SK-N-SH (cell line): ENCODE measurements at regions not wholly inside any gene's neighbourhood (a gene's known extent, or its start where the extent isn't known, plus 50 kb on each side); places are given as distances from the start of the nearest gene placed in this dataset.

ENCODE experiments used
- CTCF ChIA-PET: fragments of 300-600, 350-600 bp; formaldehyde crosslinking; extraction: SDS; loops from one replicate; lab custom pipeline; 2021; lab: Yijun Ruan, JAX
- POLR2A ChIA-PET: fragments of 350-600 bp; sonication (Branson Sonifier 250); formaldehyde crosslinking; extraction: SDS; loops from one replicate; lab custom pipeline; 2020; ENCODE audit warnings: antibody characterized with exemption, inconsistent platforms; lab: Yijun Ruan, JAX
- DNase-seq: peaks from one replicate; pipeline ENCODE4 v3.0.0; 2012
- H2AFZ ChIP-seq: fragments of 200-600 bp; sonication (generic); 2 replicates; pipeline ENCODE4 v1.8.1; 2016; ENCODE audit warnings: antibody characterized with exemption, mild to moderate bottlenecking, low read depth
- H3F3A ChIP-seq: fragments of 200-600 bp; sonication (generic); replicated peaks from 2 replicates; pipeline ENCODE3; 2016; ENCODE audit warnings: antibody characterized with exemption, mild to moderate bottlenecking; ENCODE audit not compliant: insufficient read depth
- H3K27ac ChIP-seq, 2 experiments: fragments of 200-500 bp in 1 of 2; fragments of 200-600 bp in 1 of 2; sonication (Bioruptor generic) in 1 of 2; sonication (generic), shearing (Covaris generic) in 1 of 2; 2 replicates each; pipeline versions ENCODE4 v1.5.1 to v1.6.1; 2014 to 2016; ENCODE audit warnings: low read depth in 2 of 2, inconsistent platforms in 1 of 2, low read length in 1 of 2, mild to moderate bottlenecking in 1 of 2, mixed read lengths in 1 of 2
- H3K27me3 ChIP-seq: fragments of 200-600 bp; sonication (generic), shearing (Covaris generic); 2 replicates; pipeline ENCODE4 v1.6.1; 2016; ENCODE audit warnings: mixed run types; ENCODE audit not compliant: insufficient read depth
- H3K36me3 ChIP-seq, 2 experiments: fragments of 200-500 bp in 1 of 2; fragments of 200-600 bp in 1 of 2; sonication (Bioruptor generic) in 1 of 2; sonication (generic) in 1 of 2; replicated peaks in 1 of 2; 2 replicates each; pipeline versions ENCODE3 to v1.5.1; 2014 to 2016; ENCODE audit warnings: low read length in 1 of 2, mild to moderate bottlenecking in 1 of 2; ENCODE audit not compliant: insufficient read depth in 2 of 2, control insufficient read depth in 1 of 2
- H3K4me1 ChIP-seq, 2 experiments: fragments of 200-500 bp in 1 of 2; fragments of 200-600 bp in 1 of 2; sonication (Bioruptor generic) in 1 of 2; sonication (generic), shearing (Covaris generic) in 1 of 2; 2 replicates each; pipeline versions ENCODE4 v1.5.1 to v1.6.1; 2014 to 2016; ENCODE audit warnings: low read depth in 1 of 2, low read length in 1 of 2, mixed run types in 1 of 2; ENCODE audit not compliant: insufficient read depth in 2 of 2, control insufficient read depth in 1 of 2
- H3K4me2 ChIP-seq: fragments of 200-600 bp; sonication (generic), shearing (Covaris generic); 2 replicates; pipeline ENCODE4 v1.6.1; 2017; ENCODE audit warnings: mixed run types
- H3K4me3 ChIP-seq, 2 experiments: fragments of 200-500 bp in 1 of 2; fragments of 200-600 bp in 1 of 2; sonication (Bioruptor generic) in 1 of 2; sonication (generic), shearing (Covaris generic) in 1 of 2; 2 replicates each; pipeline versions ENCODE4 v1.5.1 to v1.8.1; 2014 to 2016; ENCODE audit warnings: low read depth in 2 of 2, inconsistent platforms in 1 of 2, low read length in 1 of 2, mild to moderate bottlenecking in 1 of 2, mixed read lengths in 1 of 2, moderate library complexity in 1 of 2
- H3K79me2 ChIP-seq: fragments of 200-600 bp; sonication (generic); 2 replicates; pipeline ENCODE4 v1.8.1; 2017; ENCODE audit warnings: mild to moderate bottlenecking; ENCODE audit not compliant: insufficient read depth
- H3K9ac ChIP-seq: fragments of 200-600 bp; sonication (generic); 2 replicates; pipeline ENCODE4 v1.6.1; 2017; ENCODE audit warnings: mixed run types
- H3K9me2 ChIP-seq: fragments of 200-600 bp; sonication (generic); 2 replicates; pipeline ENCODE4 v1.6.1; 2017; ENCODE audit warnings: mixed run types
- H3K9me3 ChIP-seq: fragments of 200-600 bp; sonication (generic); 2 replicates; pipeline ENCODE4 v1.6.1; 2017; ENCODE audit warnings: mixed run types, mild to moderate bottlenecking, moderate library complexity
- H4K20me1 ChIP-seq: fragments of 200-600 bp; sonication (generic); 2 replicates; pipeline ENCODE4 v1.6.1; 2017; ENCODE audit warnings: mild to moderate bottlenecking, mixed run types; ENCODE audit not compliant: insufficient read depth
- CHD2 ChIP-seq: fragments of 150-350 bp; IDR thresholded peaks from 2 replicates; pipeline ENCODE4 v1.6.1; 2018; ENCODE audit warnings: low read length; ENCODE audit not compliant: partially characterized antibody
- CTCF ChIP-seq: fragments of 200-600 bp; sonication (generic); IDR thresholded peaks from 2 replicates; pipeline ENCODE4 v1.6.1; 2017; ENCODE audit warnings: antibody characterized with exemption, mild to moderate bottlenecking, moderate library complexity
- EP300 ChIP-seq, 2 experiments: IDR thresholded peaks; 2 replicates each; pipeline versions ENCODE4 v1.4.0 to v1.6.1; 2012; ENCODE audit warnings: borderline replicate concordance in 1 of 2, low read depth in 1 of 2, low read length in 1 of 2
- GATA2 ChIP-seq: sonication (generic); formaldehyde crosslinking; IDR thresholded peaks from 2 replicates; pipeline ENCODE4 v1.5.0; 2020; ENCODE audit warnings: mild to moderate bottlenecking, missing genetic modification reagents
- MEF2A ChIP-seq: IDR thresholded peaks from 2 replicates; pipeline ENCODE4 v1.4.0; 2012; ENCODE audit warnings: low read depth, borderline replicate concordance
- NFIC ChIP-seq: IDR thresholded peaks from 2 replicates; pipeline ENCODE4 v1.4.0; 2012; ENCODE audit warnings: borderline replicate concordance
- NRF1 ChIP-seq: IDR thresholded peaks from 2 replicates; pipeline ENCODE4 v1.6.1; 2012; ENCODE audit warnings: low read depth, mild to moderate bottlenecking, low read length
- RAD21 ChIP-seq: IDR thresholded peaks from 2 replicates; pipeline ENCODE4 v1.6.1; 2012; ENCODE audit warnings: mild to moderate bottlenecking, low read length
- RCOR1 ChIP-seq: fragments of 150-350 bp; IDR thresholded peaks from 2 replicates; pipeline ENCODE4 v1.6.1; 2017; ENCODE audit warnings: antibody characterized with exemption, low read length
- RFX5 ChIP-seq: IDR thresholded peaks from 2 replicates; pipeline ENCODE4 v1.6.1; 2012; ENCODE audit warnings: mild to moderate bottlenecking, improper control_type of control experiment, low read length
- SIN3A ChIP-seq: IDR thresholded peaks from 2 replicates; pipeline ENCODE4 v1.6.1; 2012; ENCODE audit warnings: low read depth, mild to moderate bottlenecking, low read length, moderate library complexity, borderline replicate concordance
- SMC3 ChIP-seq: IDR thresholded peaks from 2 replicates; pipeline ENCODE4 v1.6.1; 2012; ENCODE audit warnings: low read depth, low read length, improper control_type of control experiment
- TCF12 ChIP-seq: IDR thresholded peaks from 2 replicates; pipeline ENCODE4 v1.4.0; 2012
- TEAD4 ChIP-seq: IDR thresholded peaks from 2 replicates; pipeline ENCODE4 v1.4.0; 2012; ENCODE audit warnings: mild to moderate bottlenecking, borderline replicate concordance; ENCODE audit not compliant: insufficient read depth
- YY1 ChIP-seq: IDR thresholded peaks from 2 replicates; pipeline ENCODE4 v1.4.0; 2012; ENCODE audit warnings: low read depth, mild to moderate bottlenecking
- ZBTB33 ChIP-seq: IDR thresholded peaks from 2 replicates; pipeline ENCODE4 v1.4.0; 2012; ENCODE audit warnings: low read depth, borderline replicate concordance
- WGBS: methylation state at CpG from one replicate; pipeline ENCODE4 v1.1.6; 2017; ENCODE audit warnings: low lambda C conversion rate; 5-methylcytosine and 5-hydroxymethylcytosine counted together
- TF ChIP-seq, protein P1 (sequence below): fragments of 150-350 bp; IDR thresholded peaks from 2 replicates; pipeline ENCODE4 v1.6.1; 2017; ENCODE audit warnings: antibody characterized with exemption, low read length, low read depth, borderline replicate concordance
- TF ChIP-seq, protein P2 (sequence below): IDR thresholded peaks from 2 replicates; pipeline ENCODE4 v1.4.0; 2012; ENCODE audit warnings: low read depth
- TF ChIP-seq, protein P3 (sequence below): IDR thresholded peaks from 2 replicates; pipeline ENCODE4 v1.4.0; 2012; ENCODE audit warnings: low read depth, borderline replicate concordance

GRCh38 chr5:165143741-165144140, 1638.3 kb downstream of the MAT2B start:
- ChIA-PET CTCF (no interaction called here), POLR2A (no interaction called here)
- peak; percentile 26; the same call in 1 of the 2 replicates for TF ChIP-seq RFX5
- no peak for TF ChIP-seq NFIC
- TF ChIP-seq YY1: no peak
- no peak for TF ChIP-seq SMC3
- no peak for TF ChIP-seq MEF2A
- TF ChIP-seq NRF1: no peak
- TF ChIP-seq GATA2 (CRISPR knock-in tag): peak; percentile 49
- no peak for TF ChIP-seq RAD21
- TF ChIP-seq CHD2: no peak
- TF ChIP-seq TEAD4: no peak
- no peak for TF ChIP-seq ZBTB33
- no peak for TF ChIP-seq EP300 (IDR thresholded peaks at IDR 0.05; ENCODE audit: borderline replicate concordance in 1 of 2, low read depth in 1 of 2, low read length in 1 of 2)
- no peak for TF ChIP-seq TCF12
- TF ChIP-seq, protein P1, sequence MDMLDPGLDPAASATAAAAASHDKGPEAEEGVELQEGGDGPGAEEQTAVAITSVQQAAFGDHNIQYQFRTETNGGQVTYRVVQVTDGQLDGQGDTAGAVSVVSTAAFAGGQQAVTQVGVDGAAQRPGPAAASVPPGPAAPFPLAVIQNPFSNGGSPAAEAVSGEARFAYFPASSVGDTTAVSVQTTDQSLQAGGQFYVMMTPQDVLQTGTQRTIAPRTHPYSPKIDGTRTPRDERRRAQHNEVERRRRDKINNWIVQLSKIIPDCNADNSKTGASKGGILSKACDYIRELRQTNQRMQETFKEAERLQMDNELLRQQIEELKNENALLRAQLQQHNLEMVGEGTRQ: no peak
- Histone ChIP-seq H3K9me3 (no peaks in the 10 kb centered on the region), H3K27me3 (no peaks in the 10 kb centered on the region), H3K27ac (no peak overlapping the region; a peak in 1 of 4 replicates), H3F3A (no peaks in the 10 kb centered on the region), H3K4me3 (no peak overlapping the region), H3K9ac (no peak overlapping the region), H2AFZ (no peak overlapping the region), H3K9me2 (no peaks in the 10 kb centered on the region), H3K4me2 (no peak overlapping the region), H4K20me1 (no peaks in the 10 kb centered on the region), H3K79me2 (no peaks in the 10 kb centered on the region), H3K4me1 (peaks cover 0 to 2% of the 10 kb centered on the region in 2 experiments; a peak in 1 of 4 replicates), H3K36me3 (no peaks in the 10 kb centered on the region)
- DNase-seq: peak; percentile 4
- 18% methylated on average over 4 of the region's 4 CpGs for WGBS

DNA sequence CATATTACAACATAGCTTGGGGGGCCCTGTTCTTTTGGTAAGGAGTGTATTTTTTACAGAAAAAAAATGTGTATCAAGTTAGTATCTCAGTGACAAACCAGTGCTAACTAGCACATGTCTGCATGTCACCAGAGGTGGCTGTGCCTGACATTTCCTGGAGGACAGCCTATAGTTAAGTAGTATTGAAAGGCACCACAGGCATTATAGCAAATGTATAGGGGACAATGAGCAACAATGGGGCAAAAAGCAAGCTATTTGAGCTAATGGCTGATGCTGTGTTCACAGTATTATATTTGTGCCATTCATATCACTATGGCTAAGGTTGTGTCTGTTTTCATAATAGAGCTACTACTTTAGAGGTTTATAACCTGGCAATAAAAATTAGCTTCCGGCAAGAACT, 1644.0 kb downstream of the MAT2B start:
- 29% methylated on average over 1 of the region's 1 CpG for WGBS

More for the DNA sequence above, 1644.0 kb downstream of the MAT2B start:
- ChIA-PET CTCF (interaction anchor here (1.6 kb wide), 1 partner anchor 10 kb away, joined by 6 read pairs; no protein-coding TSS in a partner anchor), POLR2A (no interaction called here)
- Histone ChIP-seq H3K4me1 (no peaks in the 10 kb centered on the region), H2AFZ (no peak overlapping the region), H3F3A (no peaks in the 10 kb centered on the region), H3K9me2 (no peaks in the 10 kb centered on the region), H3K27ac (no peak overlapping the region), H3K79me2 (no peaks in the 10 kb centered on the region), H3K4me2 (no peak overlapping the region), H3K36me3 (no peaks in the 10 kb centered on the region), H4K20me1 (no peaks in the 10 kb centered on the region), H3K9me3 (no peaks in the 10 kb centered on the region), H3K9ac (no peak overlapping the region), H3K27me3 (no peaks in the 10 kb centered on the region), H3K4me3 (no peak overlapping the region)
- TF ChIP-seq RCOR1: no peak
- TF ChIP-seq, protein P2, sequence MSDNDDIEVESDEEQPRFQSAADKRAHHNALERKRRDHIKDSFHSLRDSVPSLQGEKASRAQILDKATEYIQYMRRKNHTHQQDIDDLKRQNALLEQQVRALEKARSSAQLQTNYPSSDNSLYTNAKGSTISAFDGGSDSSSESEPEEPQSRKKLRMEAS: no peak
- no peak for TF ChIP-seq NFIC
- no peak for TF ChIP-seq SIN3A
- no peak for TF ChIP-seq RAD21
- no peak for TF ChIP-seq YY1
- TF ChIP-seq TEAD4: no peak
- TF ChIP-seq CTCF: no peak
- TF ChIP-seq NRF1: no peak
- TF ChIP-seq, protein P3, sequence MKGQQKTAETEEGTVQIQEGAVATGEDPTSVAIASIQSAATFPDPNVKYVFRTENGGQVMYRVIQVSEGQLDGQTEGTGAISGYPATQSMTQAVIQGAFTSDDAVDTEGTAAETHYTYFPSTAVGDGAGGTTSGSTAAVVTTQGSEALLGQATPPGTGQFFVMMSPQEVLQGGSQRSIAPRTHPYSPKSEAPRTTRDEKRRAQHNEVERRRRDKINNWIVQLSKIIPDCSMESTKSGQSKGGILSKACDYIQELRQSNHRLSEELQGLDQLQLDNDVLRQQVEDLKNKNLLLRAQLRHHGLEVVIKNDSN: no peak
- DNase-seq: no peak
